GM23338 (cell line): ENCODE measurements at regions not wholly inside any gene's neighbourhood (a gene's known extent, or its start where the extent isn't known, plus 50 kb on each side); places are given as distances from the start of the nearest gene placed in this dataset.

Source experiments
- ATAC-seq: fragments of 200-7000 bp; cut with Tn5 transposase; 3 replicates; pipeline ENCODE4 v1.9.1; 2020
- DNase-seq: peaks from one replicate; pipeline ENCODE4 v3.0.0-alpha.2; 2015; ENCODE audit warnings: low spot score
- H2AFZ ChIP-seq: fragments of 200-600 bp; sonication (generic); 2 replicates; pipeline ENCODE4 v1.8.0; 2016; ENCODE audit warnings: antibody characterized with exemption, mild to moderate bottlenecking, moderate library complexity
- H3F3A ChIP-seq: fragments of 200-600 bp; sonication (generic); replicated peaks from 2 replicates; pipeline ENCODE4 v1.8.0; 2017; ENCODE audit warnings: antibody characterized with exemption, mixed run types, low read depth
- H3K27ac ChIP-seq: fragments of 200-600 bp; sonication (generic); 2 replicates; pipeline ENCODE4 v1.6.1; 2016; ENCODE audit warnings: low read depth
- H3K27me3 ChIP-seq: fragments of 200-600 bp; sonication (generic); 2 replicates; pipeline ENCODE4 v1.8.0; 2016; ENCODE audit warnings: mild to moderate bottlenecking, mixed run types, moderate library complexity; ENCODE audit not compliant: insufficient read depth
- H3K36me3 ChIP-seq: fragments of 200-600 bp; sonication (generic); 2 replicates; pipeline ENCODE4 v1.8.0; 2016; ENCODE audit warnings: mild to moderate bottlenecking; ENCODE audit not compliant: insufficient read depth
- H3K4me1 ChIP-seq: fragments of 200-600 bp; sonication (generic); 2 replicates; pipeline ENCODE4 v1.8.0; 2016; ENCODE audit warnings: mild to moderate bottlenecking, moderate library complexity; ENCODE audit not compliant: insufficient read depth
- H3K4me2 ChIP-seq: fragments of 200-600 bp; sonication (generic); 2 replicates; pipeline ENCODE4 v1.7.1; 2017; ENCODE audit warnings: mixed run types
- H3K4me3 ChIP-seq: fragments of 200-600 bp; sonication (generic); 2 replicates; pipeline ENCODE4 v1.6.1; 2016; ENCODE audit warnings: mixed run types
- H3K79me2 ChIP-seq: fragments of 200-600 bp; sonication (generic); replicated peaks from 2 replicates; pipeline ENCODE4 v1.8.0; 2017; ENCODE audit warnings: mild to moderate bottlenecking; ENCODE audit not compliant: insufficient read depth
- H3K9me2 ChIP-seq: fragments of 200-600 bp; sonication (generic); 2 replicates; pipeline ENCODE4 v1.8.0; 2017; ENCODE audit not compliant: insufficient read depth
- H4K20me1 ChIP-seq: fragments of 200-600 bp; sonication (generic); replicated peaks from 2 replicates; pipeline ENCODE4 v1.8.0; 2017; ENCODE audit warnings: mild to moderate bottlenecking; ENCODE audit not compliant: insufficient read depth
- H3K27ac Mint-ChIP-seq: 2 replicates; pipeline ENCODE4 v1.8.0; 2020; ENCODE audit warnings: inconsistent platforms, mild to moderate bottlenecking, moderate library complexity, mixed read lengths
- H3K27me3 Mint-ChIP-seq: 3 replicates; pipeline ENCODE4 v1.8.0; 2022; ENCODE audit warnings: low read depth, mild to moderate bottlenecking, moderate library complexity, mixed read lengths, inconsistent platforms; ENCODE audit not compliant: insufficient read depth, poor library complexity
- H3K36me3 Mint-ChIP-seq: 3 replicates; pipeline ENCODE4 v1.8.0; 2021; ENCODE audit warnings: low read depth, mild to moderate bottlenecking, inconsistent platforms, moderate library complexity, mixed read lengths
- H3K4me1 Mint-ChIP-seq: 3 replicates; pipeline ENCODE4 v1.8.0; 2020; ENCODE audit warnings: mild to moderate bottlenecking, inconsistent platforms, mixed read lengths
- H3K4me3 Mint-ChIP-seq: 3 replicates; pipeline ENCODE4 v1.8.0; 2021; ENCODE audit warnings: moderate library complexity, mild to moderate bottlenecking, inconsistent platforms, mixed read lengths
- H3K9me3 Mint-ChIP-seq: 3 replicates; pipeline ENCODE4 v1.8.0; 2020; ENCODE audit warnings: moderate library complexity, mild to moderate bottlenecking, inconsistent platforms, mixed read lengths
- EZH2 ChIP-seq: fragments of 200-600 bp; sonication (generic); IDR thresholded peaks from one replicate; pipeline ENCODE4 v1.8.0; 2017; ENCODE audit warnings: antibody characterized with exemption, mild to moderate bottlenecking, low read depth; ENCODE audit not compliant: unreplicated experiment
- EZH2phosphoT487 ChIP-seq: fragments of 200-600 bp; sonication (generic); IDR thresholded peaks from one replicate; pipeline ENCODE4 v1.8.1; 2018; ENCODE audit warnings: antibody characterized with exemption; ENCODE audit not compliant: unreplicated experiment
- JUNB ChIP-seq: IDR thresholded peaks from one replicate; pipeline ENCODE4 v1.6.1; 2016; ENCODE audit warnings: antibody characterized with exemption; ENCODE audit not compliant: unreplicated experiment
- NANOG ChIP-seq: IDR thresholded peaks from 2 replicates; pipeline ENCODE4 v1.6.1; 2016; ENCODE audit warnings: antibody characterized with exemption, borderline replicate concordance
- TF ChIP-seq, protein P1 (sequence below): fragments of 250-450 bp; sonication (Bioruptor Pico); IDR thresholded peaks from 2 replicates; pipeline ENCODE4 v1.5.0; 2020; ENCODE audit warnings: mild to moderate bottlenecking, moderate library complexity
- TF ChIP-seq, protein P2 (sequence below): IDR thresholded peaks from one replicate; pipeline ENCODE4 v1.6.1; 2018; ENCODE audit warnings: antibody characterized with exemption; ENCODE audit not compliant: unreplicated experiment

DNA sequence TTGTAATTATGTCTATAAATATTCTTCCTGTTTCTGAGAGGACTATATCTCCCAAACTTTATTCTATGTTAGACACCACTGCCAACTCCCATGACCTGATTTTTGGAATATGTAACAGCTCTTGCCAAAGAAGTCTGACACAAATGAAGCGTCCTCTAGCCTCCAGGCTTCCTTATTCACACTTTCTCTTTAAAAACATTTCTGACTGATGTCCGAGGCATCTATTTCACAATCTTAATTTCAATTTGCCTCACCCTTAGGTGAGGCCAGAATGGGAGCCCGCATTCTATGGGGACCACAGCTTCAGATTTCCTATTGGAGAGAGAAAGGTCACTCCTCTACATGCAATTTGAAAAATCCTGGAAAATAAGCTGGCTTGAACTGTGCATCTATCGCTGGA lies 873.2 kb downstream of the GATA3 start (continued):
- TF ChIP-seq, protein P1, sequence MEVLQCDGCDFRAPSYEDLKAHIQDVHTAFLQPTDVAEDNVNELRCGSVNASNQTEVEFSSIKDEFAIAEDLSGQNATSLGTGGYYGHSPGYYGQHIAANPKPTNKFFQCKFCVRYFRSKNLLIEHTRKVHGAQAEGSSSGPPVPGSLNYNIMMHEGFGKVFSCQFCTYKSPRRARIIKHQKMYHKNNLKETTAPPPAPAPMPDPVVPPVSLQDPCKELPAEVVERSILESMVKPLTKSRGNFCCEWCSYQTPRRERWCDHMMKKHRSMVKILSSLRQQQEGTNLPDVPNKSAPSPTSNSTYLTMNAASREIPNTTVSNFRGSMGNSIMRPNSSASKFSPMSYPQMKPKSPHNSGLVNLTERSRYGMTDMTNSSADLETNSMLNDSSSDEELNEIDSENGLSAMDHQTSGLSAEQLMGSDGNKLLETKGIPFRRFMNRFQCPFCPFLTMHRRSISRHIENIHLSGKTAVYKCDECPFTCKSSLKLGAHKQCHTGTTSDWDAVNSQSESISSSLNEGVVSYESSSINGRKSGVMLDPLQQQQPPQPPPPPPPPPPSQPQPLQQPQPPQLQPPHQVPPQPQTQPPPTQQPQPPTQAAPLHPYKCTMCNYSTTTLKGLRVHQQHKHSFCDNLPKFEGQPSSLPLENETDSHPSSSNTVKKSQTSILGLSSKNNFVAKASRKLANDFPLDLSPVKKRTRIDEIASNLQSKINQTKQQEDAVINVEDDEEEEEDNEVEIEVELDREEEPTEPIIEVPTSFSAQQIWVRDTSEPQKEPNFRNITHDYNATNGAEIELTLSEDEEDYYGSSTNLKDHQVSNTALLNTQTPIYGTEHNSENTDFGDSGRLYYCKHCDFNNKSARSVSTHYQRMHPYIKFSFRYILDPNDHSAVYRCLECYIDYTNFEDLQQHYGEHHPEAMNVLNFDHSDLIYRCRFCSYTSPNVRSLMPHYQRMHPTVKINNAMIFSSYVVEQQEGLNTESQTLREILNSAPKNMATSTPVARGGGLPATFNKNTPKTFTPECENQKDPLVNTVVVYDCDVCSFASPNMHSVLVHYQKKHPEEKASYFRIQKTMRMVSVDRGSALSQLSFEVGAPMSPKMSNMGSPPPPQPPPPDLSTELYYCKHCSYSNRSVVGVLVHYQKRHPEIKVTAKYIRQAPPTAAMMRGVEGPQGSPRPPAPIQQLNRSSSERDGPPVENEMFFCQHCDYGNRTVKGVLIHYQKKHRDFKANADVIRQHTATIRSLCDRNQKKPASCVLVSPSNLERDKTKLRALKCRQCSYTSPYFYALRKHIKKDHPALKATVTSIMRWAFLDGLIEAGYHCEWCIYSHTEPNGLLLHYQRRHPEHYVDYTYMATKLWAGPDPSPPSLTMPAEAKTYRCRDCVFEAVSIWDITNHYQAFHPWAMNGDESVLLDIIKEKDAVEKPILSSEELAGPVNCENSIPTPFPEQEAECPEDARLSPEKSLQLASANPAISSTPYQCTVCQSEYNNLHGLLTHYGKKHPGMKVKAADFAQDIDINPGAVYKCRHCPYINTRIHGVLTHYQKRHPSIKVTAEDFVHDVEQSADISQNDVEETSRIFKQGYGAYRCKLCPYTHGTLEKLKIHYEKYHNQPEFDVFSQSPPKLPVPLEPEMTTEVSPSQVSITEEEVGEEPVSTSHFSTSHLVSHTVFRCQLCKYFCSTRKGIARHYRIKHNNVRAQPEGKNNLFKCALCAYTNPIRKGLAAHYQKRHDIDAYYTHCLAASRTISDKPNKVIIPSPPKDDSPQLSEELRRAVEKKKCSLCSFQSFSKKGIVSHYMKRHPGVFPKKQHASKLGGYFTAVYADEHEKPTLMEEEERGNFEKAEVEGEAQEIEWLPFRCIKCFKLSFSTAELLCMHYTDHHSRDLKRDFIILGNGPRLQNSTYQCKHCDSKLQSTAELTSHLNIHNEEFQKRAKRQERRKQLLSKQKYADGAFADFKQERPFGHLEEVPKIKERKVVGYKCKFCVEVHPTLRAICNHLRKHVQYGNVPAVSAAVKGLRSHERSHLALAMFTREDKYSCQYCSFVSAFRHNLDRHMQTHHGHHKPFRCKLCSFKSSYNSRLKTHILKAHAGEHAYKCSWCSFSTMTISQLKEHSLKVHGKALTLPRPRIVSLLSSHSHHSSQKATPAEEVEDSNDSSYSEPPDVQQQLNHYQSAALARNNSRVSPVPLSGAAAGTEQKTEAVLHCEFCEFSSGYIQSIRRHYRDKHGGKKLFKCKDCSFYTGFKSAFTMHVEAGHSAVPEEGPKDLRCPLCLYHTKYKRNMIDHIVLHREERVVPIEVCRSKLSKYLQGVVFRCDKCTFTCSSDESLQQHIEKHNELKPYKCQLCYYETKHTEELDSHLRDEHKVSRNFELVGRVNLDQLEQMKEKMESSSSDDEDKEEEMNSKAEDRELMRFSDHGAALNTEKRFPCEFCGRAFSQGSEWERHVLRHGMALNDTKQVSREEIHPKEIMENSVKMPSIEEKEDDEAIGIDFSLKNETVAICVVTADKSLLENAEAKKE (CRISPR knock-in tag) = no peak

DNA sequence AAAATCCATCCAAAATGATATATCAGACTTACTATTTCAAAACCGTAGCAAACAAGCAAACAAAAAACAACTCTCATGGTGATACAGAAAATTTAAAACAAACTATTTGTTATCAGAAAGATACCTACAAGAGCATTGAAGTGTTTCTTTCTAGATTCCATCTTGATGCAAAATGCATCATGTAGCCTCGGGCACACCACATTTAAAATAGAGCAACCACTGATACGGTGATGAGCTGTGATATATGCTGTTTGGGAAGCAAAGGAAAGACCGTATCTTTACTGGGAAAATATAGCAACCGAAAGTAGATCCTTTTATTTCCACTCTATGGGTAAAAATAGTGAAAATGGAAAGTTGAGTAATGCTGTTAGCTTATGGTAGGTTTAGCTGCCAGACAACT lies 892.0 kb downstream of the GATA3 start:
- Histone ChIP-seq H3K36me3 (no peaks in the 10 kb centered on the region), H4K20me1 (no peaks in the 10 kb centered on the region), H3F3A (no peaks in the 10 kb centered on the region), H3K27ac (no peak overlapping the region), H3K4me2 (no peak overlapping the region), H2AFZ (no peak overlapping the region), H3K4me1 (no peaks in the 10 kb centered on the region), H3K4me3 (no peak overlapping the region), H3K27me3 (no peaks in the 10 kb centered on the region), H3K9me2 (no peaks in the 10 kb centered on the region; the same call in 1 of the 2 replicates), H3K79me2 (no peaks in the 10 kb centered on the region)
- Mint-ChIP-seq H3K4me1 (no peaks in the 10 kb centered on the region), H3K9me3 (no peaks in the 10 kb centered on the region; the same call in 2 of the 3 replicates), H3K4me3 (no peak overlapping the region), H3K27me3 (no peaks in the 10 kb centered on the region), H3K27ac (no peak overlapping the region), H3K36me3 (no peaks in the 10 kb centered on the region; the same call in 2 of the 3 replicates)
- ATAC-seq (no peak), DNase-seq (no peak)
- TF ChIP-seq EZH2 (no peak), JUNB (no peak), EZH2phosphoT487 (no peak), NANOG (no peak)
- TF ChIP-seq, protein P2, sequence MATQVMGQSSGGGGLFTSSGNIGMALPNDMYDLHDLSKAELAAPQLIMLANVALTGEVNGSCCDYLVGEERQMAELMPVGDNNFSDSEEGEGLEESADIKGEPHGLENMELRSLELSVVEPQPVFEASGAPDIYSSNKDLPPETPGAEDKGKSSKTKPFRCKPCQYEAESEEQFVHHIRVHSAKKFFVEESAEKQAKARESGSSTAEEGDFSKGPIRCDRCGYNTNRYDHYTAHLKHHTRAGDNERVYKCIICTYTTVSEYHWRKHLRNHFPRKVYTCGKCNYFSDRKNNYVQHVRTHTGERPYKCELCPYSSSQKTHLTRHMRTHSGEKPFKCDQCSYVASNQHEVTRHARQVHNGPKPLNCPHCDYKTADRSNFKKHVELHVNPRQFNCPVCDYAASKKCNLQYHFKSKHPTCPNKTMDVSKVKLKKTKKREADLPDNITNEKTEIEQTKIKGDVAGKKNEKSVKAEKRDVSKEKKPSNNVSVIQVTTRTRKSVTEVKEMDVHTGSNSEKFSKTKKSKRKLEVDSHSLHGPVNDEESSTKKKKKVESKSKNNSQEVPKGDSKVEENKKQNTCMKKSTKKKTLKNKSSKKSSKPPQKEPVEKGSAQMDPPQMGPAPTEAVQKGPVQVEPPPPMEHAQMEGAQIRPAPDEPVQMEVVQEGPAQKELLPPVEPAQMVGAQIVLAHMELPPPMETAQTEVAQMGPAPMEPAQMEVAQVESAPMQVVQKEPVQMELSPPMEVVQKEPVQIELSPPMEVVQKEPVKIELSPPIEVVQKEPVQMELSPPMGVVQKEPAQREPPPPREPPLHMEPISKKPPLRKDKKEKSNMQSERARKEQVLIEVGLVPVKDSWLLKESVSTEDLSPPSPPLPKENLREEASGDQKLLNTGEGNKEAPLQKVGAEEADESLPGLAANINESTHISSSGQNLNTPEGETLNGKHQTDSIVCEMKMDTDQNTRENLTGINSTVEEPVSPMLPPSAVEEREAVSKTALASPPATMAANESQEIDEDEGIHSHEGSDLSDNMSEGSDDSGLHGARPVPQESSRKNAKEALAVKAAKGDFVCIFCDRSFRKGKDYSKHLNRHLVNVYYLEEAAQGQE = no peak
- TF ChIP-seq, protein P1 (CRISPR knock-in tag) = no peak
